Suprapubic skin (tissue), 4 donors: ENCODE measurements at regions not wholly inside any gene's neighbourhood (a gene's known extent, or its start where the extent isn't known, plus 50 kb on each side); places are given as distances from the start of the nearest gene placed in this dataset.

ENCODE experiments used
- CTCF ChIP-seq, 2 donors: fragments of 200-600 bp in 1 of 2; fragments of 450-650 bp in 1 of 2; sonication (generic) in 1 of 2; IDR thresholded peaks; one replicate each; pipeline ENCODE4 v1.5.1; 2016 to 2019; ENCODE audit warnings: antibody characterized with exemption in 2 of 2, mild to moderate bottlenecking in 1 of 2, moderate library complexity in 1 of 2
- EP300 ChIP-seq: sonication (generic); formaldehyde crosslinking; IDR thresholded peaks from one replicate; pipeline ENCODE4 v1.6.1; 2017; ENCODE audit warnings: antibody characterized with exemption
- POLR2A ChIP-seq, 2 donors: fragments of 450-650 bp; IDR thresholded peaks; one replicate each; pipeline ENCODE4 v1.6.1; 2017; ENCODE audit warnings: antibody characterized with exemption in 2 of 2, mild to moderate bottlenecking in 2 of 2, moderate library complexity in 2 of 2
- POLR2AphosphoS5 ChIP-seq, 3 donors: sonication (generic); formaldehyde crosslinking; IDR thresholded peaks; one replicate each; pipeline ENCODE4 v1.6.1; 2017; ENCODE audit warnings: antibody characterized with exemption in 3 of 3

- TF ChIP-seq CTCF (IDR thresholded peaks at IDR 0.05), result no peak
- no peak for TF ChIP-seq POLR2AphosphoS5 (IDR thresholded peaks at IDR 0.05)
- TF ChIP-seq POLR2A (IDR thresholded peaks at IDR 0.05), result no peak
- no peak for TF ChIP-seq EP300
These were observed 59.2 kb upstream of the CDH10 start for GRCh38 chr5:24703934-24704333.
